ENCODE measurements at regions not wholly inside any gene's neighbourhood (a gene's known extent, or its start where the extent isn't known, plus 50 kb on each side); places are given as distances from the start of the nearest gene placed in this dataset.

DNA sequence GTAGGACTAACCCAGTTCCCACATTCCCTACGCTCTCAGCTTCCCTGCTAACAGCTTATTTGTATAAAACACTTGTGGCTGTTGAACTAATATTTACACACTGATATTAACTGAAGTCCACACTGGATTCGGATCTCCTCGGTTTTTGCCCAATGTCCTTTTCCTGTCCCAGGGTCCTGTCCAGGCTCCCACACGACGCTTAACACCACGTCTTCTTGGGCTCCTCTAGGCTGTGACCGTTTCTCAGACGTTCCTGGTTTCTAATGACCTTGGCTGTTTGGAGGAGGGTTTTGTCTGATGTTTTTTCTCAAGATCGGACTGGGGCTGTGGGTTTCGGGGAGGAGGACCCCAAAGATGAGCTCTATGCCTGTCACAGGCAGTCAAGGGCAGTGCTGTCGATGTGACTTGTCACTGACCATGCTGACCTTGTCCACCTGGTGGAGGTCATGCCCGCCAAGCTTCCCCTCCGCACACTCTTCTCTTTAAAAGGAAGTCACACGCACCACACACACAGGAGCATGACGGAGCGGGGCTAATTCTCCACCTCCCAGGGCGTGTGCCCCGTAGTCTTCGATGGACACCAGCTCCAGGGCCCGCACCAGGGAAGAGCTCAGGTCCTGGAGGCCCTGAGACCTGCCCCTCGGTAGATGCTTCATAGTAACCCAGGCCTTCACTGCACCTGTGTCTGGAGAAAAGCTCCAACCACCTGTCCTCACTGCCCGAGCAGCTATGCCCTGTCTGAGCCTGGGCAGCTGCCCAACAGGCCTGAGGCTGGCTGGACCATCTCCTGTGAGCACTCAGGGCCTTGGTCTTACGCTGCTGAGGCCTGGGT lies 72.0 kb downstream of the TTLL2 start:
- ATAC-seq (peak; percentile 47 to 80 (median 66)), DNase-seq (no peak), FAIRE-seq (no peak)
- intact Hi-C loops (cut with DNase I) = no loop called here
- 64 to 66% methylated on average over 23 of the region's 23 CpGs for WGBS, 2 donors
- TF ChIP-seq, protein P1, sequence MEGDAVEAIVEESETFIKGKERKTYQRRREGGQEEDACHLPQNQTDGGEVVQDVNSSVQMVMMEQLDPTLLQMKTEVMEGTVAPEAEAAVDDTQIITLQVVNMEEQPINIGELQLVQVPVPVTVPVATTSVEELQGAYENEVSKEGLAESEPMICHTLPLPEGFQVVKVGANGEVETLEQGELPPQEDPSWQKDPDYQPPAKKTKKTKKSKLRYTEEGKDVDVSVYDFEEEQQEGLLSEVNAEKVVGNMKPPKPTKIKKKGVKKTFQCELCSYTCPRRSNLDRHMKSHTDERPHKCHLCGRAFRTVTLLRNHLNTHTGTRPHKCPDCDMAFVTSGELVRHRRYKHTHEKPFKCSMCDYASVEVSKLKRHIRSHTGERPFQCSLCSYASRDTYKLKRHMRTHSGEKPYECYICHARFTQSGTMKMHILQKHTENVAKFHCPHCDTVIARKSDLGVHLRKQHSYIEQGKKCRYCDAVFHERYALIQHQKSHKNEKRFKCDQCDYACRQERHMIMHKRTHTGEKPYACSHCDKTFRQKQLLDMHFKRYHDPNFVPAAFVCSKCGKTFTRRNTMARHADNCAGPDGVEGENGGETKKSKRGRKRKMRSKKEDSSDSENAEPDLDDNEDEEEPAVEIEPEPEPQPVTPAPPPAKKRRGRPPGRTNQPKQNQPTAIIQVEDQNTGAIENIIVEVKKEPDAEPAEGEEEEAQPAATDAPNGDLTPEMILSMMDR (IDR thresholded peaks at IDR 0.05) = no peak
- Histone ChIP-seq H3K4me1 (peaks cover 0 to 3% (median 0%) of the 10 kb centered on the region in 3 donors), H3K27ac (no peak overlapping the region), H3K27me3 (no peaks in the 10 kb centered on the region), H3K36me3 (no peaks in the 10 kb centered on the region), H3K4me3 (no peak overlapping the region), H3K9me3 (no peaks in the 10 kb centered on the region)

DNA sequence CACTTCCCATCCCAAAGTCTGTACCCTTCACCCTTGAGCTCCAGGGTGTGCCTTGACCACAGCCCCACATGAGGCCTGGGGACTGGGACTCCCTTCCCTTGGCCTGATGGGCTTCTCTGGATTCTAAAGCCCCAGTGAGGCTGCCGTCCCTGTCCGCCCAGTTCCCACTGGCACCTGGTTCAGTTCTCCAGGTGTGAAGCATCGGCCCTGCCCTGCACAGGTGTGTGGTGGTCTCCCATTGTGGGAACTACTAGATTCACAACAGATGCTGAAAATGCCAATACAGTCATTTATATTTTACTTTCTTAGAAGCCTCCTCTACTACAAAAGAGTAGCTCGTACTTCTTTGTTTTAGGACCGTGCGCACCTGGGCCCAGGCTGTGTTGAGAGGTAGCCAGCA lies 72.8 kb downstream of the TTLL2 start:
- intact Hi-C loops (cut with DNase I) = no loop called here
- Histone ChIP-seq H3K4me1 (peaks cover 0 to 3% (median 0%) of the 10 kb centered on the region in 3 donors), H3K27me3 (no peaks in the 10 kb centered on the region), H3K9me3 (no peaks in the 10 kb centered on the region), H3K27ac (no peak overlapping the region), H3K4me3 (no peak overlapping the region), H3K36me3 (no peaks in the 10 kb centered on the region)
- no peak for FAIRE-seq
- WGBS, 2 donors = 96 to 97% methylated on average over 6 of the region's 6 CpGs
- TF ChIP-seq, protein P1 (IDR thresholded peaks at IDR 0.05) = no peak
- DNase-seq = no peak
- ATAC-seq = no peak

DNA sequence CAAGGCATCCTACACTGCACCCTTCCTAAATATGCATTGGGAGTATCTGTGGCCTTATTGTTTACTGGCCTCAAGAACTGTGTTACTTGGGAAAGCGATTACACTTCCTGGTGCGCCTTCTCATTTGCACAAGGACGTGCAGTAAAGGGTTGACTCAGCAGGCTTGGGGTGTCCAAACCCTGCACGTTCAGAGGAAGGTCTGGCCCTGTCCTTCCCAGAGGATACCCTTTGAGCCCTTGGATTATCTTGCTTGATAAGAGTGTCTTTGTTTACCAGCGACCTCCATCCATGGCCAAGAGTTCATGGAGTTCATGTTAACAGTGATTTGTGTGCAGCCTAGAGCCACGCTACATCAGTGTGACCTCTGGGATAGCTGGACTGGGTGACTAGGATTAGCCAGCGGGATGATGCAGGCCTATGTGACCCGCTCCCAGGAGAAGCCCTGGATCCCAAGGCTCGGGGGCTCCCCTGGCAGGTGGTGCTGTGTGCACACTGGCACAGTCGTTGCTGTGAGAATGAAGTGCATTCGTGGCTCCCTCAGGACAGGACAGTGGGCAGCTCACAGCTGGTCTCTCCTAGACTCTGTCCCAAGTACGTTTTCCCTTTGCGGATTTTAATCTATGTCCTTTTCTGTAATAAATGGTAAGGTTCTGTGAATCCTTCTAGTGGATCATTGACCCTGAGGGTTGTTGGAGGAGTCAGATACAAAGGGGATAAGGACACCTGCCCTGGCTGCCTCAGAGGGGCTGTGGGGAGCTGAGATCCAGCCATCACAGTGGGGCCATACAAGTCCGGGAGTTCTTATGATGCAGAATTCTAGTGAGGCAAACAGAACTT lies 73.5 kb downstream of the TTLL2 start:
- Histone ChIP-seq H3K27me3 (no peaks in the 10 kb centered on the region), H3K4me3 (no peak overlapping the region), H3K27ac (no peak overlapping the region), H3K36me3 (no peaks in the 10 kb centered on the region), H3K4me1 (peaks cover 0 to 3% (median 0%) of the 10 kb centered on the region in 3 donors), H3K9me3 (no peaks in the 10 kb centered on the region)
- FAIRE-seq (no peak), DNase-seq (no peak), ATAC-seq (no peak)
- WGBS, 2 donors = 89 to 92% methylated on average over 14 of the region's 14 CpGs
- intact Hi-C loops (cut with DNase I) = no loop called here
- TF ChIP-seq, protein P1 (IDR thresholded peaks at IDR 0.05) = no peak

DNA sequence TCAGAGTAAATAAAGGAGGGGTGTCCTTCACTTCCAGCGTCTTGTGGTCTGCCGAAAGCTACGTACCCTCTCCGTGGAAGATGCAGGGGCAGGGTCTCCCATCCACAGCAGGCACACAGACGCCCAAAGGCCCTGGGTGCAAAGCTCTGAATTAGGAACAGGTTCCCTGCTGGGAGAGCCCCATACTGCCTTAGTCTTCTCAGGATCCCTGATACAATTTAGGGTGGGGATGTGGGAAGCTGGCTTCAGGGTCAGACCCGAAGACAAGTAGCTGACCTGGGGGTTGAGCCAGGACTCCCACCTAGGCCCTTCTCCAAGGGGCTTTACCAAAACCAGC lies 74.1 kb downstream of the TTLL2 start:
- 87 to 97% methylated on average over 6 of the region's 6 CpGs for WGBS, 2 donors
- no peaks in the 10 kb centered on the region for H3K27me3 ChIP-seq
- no peak for FAIRE-seq

More for the DNA sequence above, 74.1 kb downstream of the TTLL2 start:
- no peak overlapping the region for H3K4me3 ChIP-seq
- intact Hi-C loops (cut with DNase I) = no loop called here
- H3K27ac ChIP-seq = no peak overlapping the region
- H3K9me3 ChIP-seq = no peaks in the 10 kb centered on the region
- no peak for DNase-seq
- TF ChIP-seq, protein P1 (IDR thresholded peaks at IDR 0.05) = no peak
- no peaks in the 10 kb centered on the region for H3K36me3 ChIP-seq
- ATAC-seq = no peak
- H3K4me1 ChIP-seq = peaks cover 0 to 3% (median 0%) of the 10 kb centered on the region in 3 donors
